Endothelial cell of umbilical vein (primary cell): ENCODE measurements at regions not wholly inside any gene's neighbourhood (a gene's known extent, or its start where the extent isn't known, plus 50 kb on each side); places are given as distances from the start of the nearest gene placed in this dataset.

Experiments used
- BruUV-seq: library from RNA; stranded (reverse); fragments of 400-500 nt; replicated peaks from 2 replicates; lab custom pipeline; 2021; lab: Mats Ljungman, UMichigan
- CTCF ChIA-PET: fragments of 300-600, 350-600 bp; sonication (Branson Sonifier 250); formaldehyde crosslinking; loops from one replicate; lab custom pipeline; 2021; ENCODE audit warnings: antibody characterized with exemption, inconsistent platforms; lab: Charles Lee
- POLR2A ChIA-PET: fragments of 300-600, 350-600 bp; sonication (Branson Sonifier 250); formaldehyde crosslinking; loops from one replicate; lab custom pipeline; 2021; ENCODE audit warnings: antibody characterized with exemption, inconsistent platforms; lab: Charles Lee
- DNase-seq: peaks from one replicate; pipeline ENCODE4 v3.0.0-alpha.2; 2011; ENCODE audit warnings: low read depth, low spot score
- FAIRE-seq: peaks from 2 replicates; lab custom pipeline; 2011; peaks lifted over from hg19 to GRCh38; lab: Jason Lieb, UNC
- H2AFZ ChIP-seq: 2 replicates; pipeline ENCODE4 v1.6.0; 2012; ENCODE audit warnings: low read depth, low read length, control low read depth, inconsistent platforms
- H3K27ac ChIP-seq: 2 replicates; pipeline ENCODE4 v1.5.1; 2011; ENCODE audit warnings: low read depth, mild to moderate bottlenecking, control low read depth, low read length, moderate library complexity; ENCODE audit not compliant: insufficient read depth
- H3K27me3 ChIP-seq, 2 experiments: 2 replicates each; pipeline versions ENCODE4 v1.6.0 to v1.6.1; 2011; ENCODE audit warnings: low read length in 2 of 2, mixed read lengths in 1 of 2; ENCODE audit not compliant: control insufficient read depth in 2 of 2, insufficient read depth in 2 of 2
- H3K36me3 ChIP-seq, 2 experiments: 2 replicates in 1 of 2; 3 replicates in 1 of 2; pipeline ENCODE4 v1.5.1; 2011; ENCODE audit warnings: low read length in 2 of 2, mild to moderate bottlenecking in 1 of 2, moderate library complexity in 1 of 2; ENCODE audit not compliant: control insufficient read depth in 2 of 2, insufficient read depth in 2 of 2; ENCODE audit errors: extremely low read depth in 1 of 2
- H3K4me1 ChIP-seq: 3 replicates; pipeline ENCODE4 v1.5.1; 2011; ENCODE audit warnings: mild to moderate bottlenecking, low read length; ENCODE audit not compliant: control insufficient read depth, insufficient read depth; ENCODE audit errors: extremely low read depth
- H3K4me2 ChIP-seq: 2 replicates; pipeline ENCODE4 v1.6.1; 2011; ENCODE audit warnings: low read length, control low read depth, mixed read lengths; ENCODE audit not compliant: insufficient read depth
- H3K4me3 ChIP-seq, 3 experiments: fragments of 200-600 bp in 1 of 3; sonication (generic), shearing (Covaris generic) in 1 of 3; replicated peaks in 1 of 3; 2 replicates each; pipeline ENCODE4 v1.5.1; 2011 to 2016; ENCODE audit warnings: control low read depth in 3 of 3, low read length in 3 of 3, mild to moderate bottlenecking in 2 of 3, inconsistent platforms in 1 of 3, low read depth in 1 of 3, moderate library complexity in 1 of 3; ENCODE audit not compliant: insufficient read depth in 1 of 3
- H3K79me2 ChIP-seq: 2 replicates; pipeline ENCODE4 v1.6.0; 2012; ENCODE audit warnings: low read length, inconsistent platforms; ENCODE audit not compliant: control insufficient read depth, insufficient read depth
- H3K9ac ChIP-seq: replicated peaks from 2 replicates; pipeline ENCODE3; 2011; ENCODE audit warnings: low read length, control low read depth; ENCODE audit not compliant: insufficient read depth; ENCODE audit errors: extremely low read depth
- H3K9me1 ChIP-seq: replicated peaks from 3 replicates; pipeline ENCODE4 v1.6.0; 2011; ENCODE audit warnings: mild to moderate bottlenecking, low read length; ENCODE audit not compliant: control insufficient read depth, insufficient read depth; ENCODE audit errors: extremely low read depth
- H3K9me3 ChIP-seq: replicated peaks from 2 replicates; pipeline ENCODE4 v1.5.1; 2012; ENCODE audit warnings: low read length, inconsistent platforms; ENCODE audit not compliant: control insufficient read depth, insufficient read depth
- H4K20me1 ChIP-seq: replicated peaks from 2 replicates; pipeline ENCODE3; 2011; ENCODE audit warnings: mild to moderate bottlenecking, low read length; ENCODE audit not compliant: control insufficient read depth, insufficient read depth; ENCODE audit errors: extremely low read depth
- CTCF ChIP-seq, 2 donors: IDR thresholded peaks; 1 replicate in 1 of 2; 2 replicates in 1 of 2; pipeline ENCODE4 v1.5.1; 2011; ENCODE audit warnings: low read length in 2 of 2, mild to moderate bottlenecking in 2 of 2, moderate library complexity in 2 of 2, control low read depth in 1 of 2, inconsistent platforms in 1 of 2, low read depth in 1 of 2; ENCODE audit not compliant: insufficient read depth in 1 of 2; ENCODE audit errors: extremely low read depth in 1 of 2
- EZH2 ChIP-seq: IDR thresholded peaks from 2 replicates; pipeline ENCODE4 v1.6.1; 2012; ENCODE audit warnings: borderline replicate concordance, low read depth, mild to moderate bottlenecking, moderate library complexity, low read length, inconsistent platforms; ENCODE audit not compliant: severe bottlenecking
- FOS ChIP-seq: IDR thresholded peaks from 2 replicates; pipeline ENCODE4 v1.6.1; 2011; ENCODE audit warnings: mild to moderate bottlenecking, low read length, moderate library complexity, borderline replicate concordance; ENCODE audit not compliant: insufficient read depth
- GATA2 ChIP-seq: IDR thresholded peaks from 2 replicates; pipeline ENCODE4 v1.7.0; 2011; ENCODE audit warnings: low read depth, mild to moderate bottlenecking, moderate library complexity, mixed read lengths, low read length; ENCODE audit not compliant: insufficient read length, insufficient read depth
- JUN ChIP-seq: IDR thresholded peaks from 2 replicates; pipeline ENCODE4 v1.6.1; 2011; ENCODE audit warnings: borderline replicate concordance, low read depth; ENCODE audit not compliant: insufficient read length, insufficient read depth
- MAX ChIP-seq: IDR thresholded peaks from 2 replicates; pipeline ENCODE4 v1.6.1; 2011; ENCODE audit not compliant: insufficient read depth, insufficient read length
- MYC ChIP-seq: IDR thresholded peaks from one replicate; pipeline ENCODE4 v1.6.1; 2011; ENCODE audit warnings: mild to moderate bottlenecking, low read depth, low read length
- POLR2A ChIP-seq: IDR thresholded peaks from 2 replicates; pipeline ENCODE4 v1.6.1; 2012; ENCODE audit warnings: low read depth, mild to moderate bottlenecking, control low read depth, low read length
- POLR2AphosphoS5 ChIP-seq: IDR thresholded peaks from 2 replicates; pipeline ENCODE4 v1.6.1; 2012; ENCODE audit warnings: low read depth, mild to moderate bottlenecking, control low read depth, low read length, moderate library complexity; ENCODE audit not compliant: insufficient read depth
- dilution Hi-C: fragments of 300-500 bp; cut with MboI; formaldehyde crosslinking; loops from one replicate; pipeline ENCODE4 v1.15.0; 2019; ENCODE audit warnings: low sequenced_read_pairs; ENCODE audit not compliant: extremely low pct_ligation_motif_present
- intact Hi-C: fragments of 100-400 bp; cut with micrococcal nuclease; formaldehyde crosslinking; loops from one replicate; pipeline ENCODE4 v1.10.0; 2022

- no peaks in the 10 kb centered on the region for H3K79me2 ChIP-seq
- TF ChIP-seq GATA2 (no peak), MAX (no peak), MYC (no peak), POLR2A (no peak), FOS (no peak), EZH2 (no peak), CTCF (IDR thresholded peaks at IDR 0.05; ENCODE audit: extremely low read depth in 1 of 2, insufficient read depth in 1 of 2, low read depth in 1 of 2, low read length in 2 of 2) (no peak), JUN (no peak), POLR2AphosphoS5 (no peak)
- no peaks in the 10 kb centered on the region for H3K27me3 ChIP-seq
- DNase-seq = no peak
- H3K4me1 ChIP-seq = no peaks in the 10 kb centered on the region
- H4K20me1 ChIP-seq = no peaks in the 10 kb centered on the region
- no peak overlapping the region for H3K4me2 ChIP-seq
- H3K4me3 ChIP-seq = no peak overlapping the region
- ChIA-PET CTCF (no interaction called here), POLR2A (no interaction called here)
- H3K9ac ChIP-seq = no peak overlapping the region
- H3K36me3 ChIP-seq = no peaks in the 10 kb centered on the region
- no TSS peak for BruUV-seq
- dilution Hi-C loops (no loop called here), intact Hi-C loops (no loop called here)
- no peaks in the 10 kb centered on the region for H3K9me3 ChIP-seq
- no peak for FAIRE-seq
- H2AFZ ChIP-seq = no peak overlapping the region
- H3K27ac ChIP-seq = no peak overlapping the region
- H3K9me1 ChIP-seq = no peaks in the 10 kb centered on the region
Measured at GRCh38 chr6:122286512-122286911, 112.9 kb upstream of the HSF2 start.
